Ascending aorta (tissue), 2 donors: ENCODE measurements at regions not wholly inside any gene's neighbourhood (a gene's known extent, or its start where the extent isn't known, plus 50 kb on each side); places are given as distances from the start of the nearest gene placed in this dataset.

Experiments
- DNase-seq, 2 donors: peaks; one replicate each; pipeline ENCODE4 v3.0.0-alpha.2; 2019; ENCODE audit warnings: low spot score in 2 of 2
- H3K27ac ChIP-seq, 2 donors: fragments of 200-600 bp; sonication (generic); one replicate each; pipeline ENCODE4 v1.5.1; 2016 to 2017; ENCODE audit warnings: mild to moderate bottlenecking in 1 of 2
- H3K27me3 ChIP-seq: fragments of 200-600 bp; sonication (generic); one replicate; pipeline ENCODE4 v1.5.1; 2017
- H3K36me3 ChIP-seq, 2 donors: fragments of 200-600 bp; sonication (generic); one replicate each; pipeline ENCODE4 v1.5.1; 2016
- H3K4me1 ChIP-seq, 2 donors: fragments of 200-600 bp; sonication (generic); one replicate each; pipeline ENCODE4 v1.5.1; 2016 to 2017; ENCODE audit warnings: mild to moderate bottlenecking in 1 of 2
- H3K4me3 ChIP-seq, 2 donors: fragments of 200-600 bp; sonication (generic); one replicate each; pipeline ENCODE4 v1.5.1; 2016 to 2017; ENCODE audit warnings: mild to moderate bottlenecking in 1 of 2
- H3K9me3 ChIP-seq, 2 donors: fragments of 200-600 bp; sonication (generic); one replicate each; pipeline ENCODE4 v1.5.1; 2016
- CTCF ChIP-seq, 3 experiments: fragments of 200-600 bp in 2 of 3; fragments of 450-650 bp in 1 of 3; sonication (generic) in 2 of 3; IDR thresholded peaks; one replicate each; pipeline ENCODE4 v1.5.1; 2016 to 2019; ENCODE audit warnings: antibody characterized with exemption in 3 of 3, mild to moderate bottlenecking in 1 of 3, moderate library complexity in 1 of 3
- intact Hi-C: fragments of 100-400 bp; cut with DNase I; formaldehyde crosslinking; loops from one replicate; pipeline ENCODE4 v1.15.1; 2023

- no peak for DNase-seq
- intact Hi-C loops, result no loop called here
- TF ChIP-seq CTCF (IDR thresholded peaks at IDR 0.05), result no peak
- no peaks in the 10 kb centered on the region for H3K4me1 ChIP-seq
- no peaks in the 10 kb centered on the region for H3K27me3 ChIP-seq
- H3K4me3 ChIP-seq, result no peak overlapping the region
- no peak overlapping the region for H3K27ac ChIP-seq
- no peaks in the 10 kb centered on the region for H3K36me3 ChIP-seq
- no peaks in the 10 kb centered on the region for H3K9me3 ChIP-seq
These were observed 213.6 kb upstream of the ESRRG start for GRCh38 chr1:216936779-216937178.

GRCh38 chr1:216935901-216936300 lies 212.7 kb upstream of the ESRRG start:
- H3K9me3 ChIP-seq, result no peaks in the 10 kb centered on the region
- no peak for DNase-seq
- no peaks in the 10 kb centered on the region for H3K27me3 ChIP-seq
- no peak overlapping the region for H3K4me3 ChIP-seq
- no peaks in the 10 kb centered on the region for H3K4me1 ChIP-seq
- no peaks in the 10 kb centered on the region for H3K36me3 ChIP-seq
- no peak for TF ChIP-seq CTCF (IDR thresholded peaks at IDR 0.05)
- H3K27ac ChIP-seq, result no peak overlapping the region
- intact Hi-C loops, result no loop called here

- Histone ChIP-seq H3K4me1 (no peaks in the 10 kb centered on the region), H3K27ac (no peak overlapping the region), H3K36me3 (no peaks in the 10 kb centered on the region), H3K4me3 (no peak overlapping the region), H3K9me3 (no peaks in the 10 kb centered on the region), H3K27me3 (no peaks in the 10 kb centered on the region)
- TF ChIP-seq CTCF (IDR thresholded peaks at IDR 0.05), result no peak
- DNase-seq, result no peak
- intact Hi-C loops, result no loop called here
These were observed 209.2 kb upstream of the ESRRG start for GRCh38 chr1:216932424-216932823.

- intact Hi-C loops, result no loop called here
- no peaks in the 10 kb centered on the region for H3K27me3 ChIP-seq
These were observed 206.8 kb upstream of the ESRRG start for GRCh38 chr1:216929870-216930582.

GRCh38 chr1:216927633-216928032 lies 204.4 kb upstream of the ESRRG start:
- intact Hi-C loops, result no loop called here
- H3K9me3 ChIP-seq, result no peaks in the 10 kb centered on the region
- no peak for TF ChIP-seq CTCF (IDR thresholded peaks at IDR 0.05)
- no peaks in the 10 kb centered on the region for H3K36me3 ChIP-seq
- no peaks in the 10 kb centered on the region for H3K27me3 ChIP-seq
- DNase-seq, result no peak
- H3K4me3 ChIP-seq, result no peak overlapping the region
- H3K4me1 ChIP-seq, result no peaks in the 10 kb centered on the region
- H3K27ac ChIP-seq, result no peak overlapping the region

More at GRCh38 chr1:216929870-216930582, 206.8 kb upstream of the ESRRG start:
- Histone ChIP-seq H3K27ac (no peak overlapping the region), H3K9me3 (no peaks in the 10 kb centered on the region), H3K36me3 (no peaks in the 10 kb centered on the region), H3K4me1 (no peaks in the 10 kb centered on the region), H3K4me3 (no peak overlapping the region)
- no peak for DNase-seq
- TF ChIP-seq CTCF (IDR thresholded peaks at IDR 0.05), result no peak
